Thyroid gland (tissue), 4 donors: ENCODE measurements at regions not wholly inside any gene's neighbourhood (a gene's known extent, or its start where the extent isn't known, plus 50 kb on each side); places are given as distances from the start of the nearest gene placed in this dataset.

Source experiments
- POLR2A ChIP-seq, 2 donors: fragments of 450-650 bp; IDR thresholded peaks; one replicate each; pipeline ENCODE4 v1.6.1; 2017; ENCODE audit warnings: antibody characterized with exemption in 2 of 2, mild to moderate bottlenecking in 2 of 2, moderate library complexity in 1 of 2
- TF ChIP-seq, protein P1 (sequence below), 6 experiments: fragments of 200-600 bp in 3 of 6; fragments of 450-650 bp in 3 of 6; sonication (generic) in 3 of 6; IDR thresholded peaks; one replicate each; pipeline ENCODE4 v1.5.1; 2016 to 2019; ENCODE audit warnings: antibody characterized with exemption in 6 of 6, mild to moderate bottlenecking in 2 of 6, inconsistent platforms in 1 of 6, moderate library complexity in 1 of 6

GRCh38 chr5:2330325-2331130, 420.9 kb downstream of the IRX2 start:
- TF ChIP-seq, protein P1, sequence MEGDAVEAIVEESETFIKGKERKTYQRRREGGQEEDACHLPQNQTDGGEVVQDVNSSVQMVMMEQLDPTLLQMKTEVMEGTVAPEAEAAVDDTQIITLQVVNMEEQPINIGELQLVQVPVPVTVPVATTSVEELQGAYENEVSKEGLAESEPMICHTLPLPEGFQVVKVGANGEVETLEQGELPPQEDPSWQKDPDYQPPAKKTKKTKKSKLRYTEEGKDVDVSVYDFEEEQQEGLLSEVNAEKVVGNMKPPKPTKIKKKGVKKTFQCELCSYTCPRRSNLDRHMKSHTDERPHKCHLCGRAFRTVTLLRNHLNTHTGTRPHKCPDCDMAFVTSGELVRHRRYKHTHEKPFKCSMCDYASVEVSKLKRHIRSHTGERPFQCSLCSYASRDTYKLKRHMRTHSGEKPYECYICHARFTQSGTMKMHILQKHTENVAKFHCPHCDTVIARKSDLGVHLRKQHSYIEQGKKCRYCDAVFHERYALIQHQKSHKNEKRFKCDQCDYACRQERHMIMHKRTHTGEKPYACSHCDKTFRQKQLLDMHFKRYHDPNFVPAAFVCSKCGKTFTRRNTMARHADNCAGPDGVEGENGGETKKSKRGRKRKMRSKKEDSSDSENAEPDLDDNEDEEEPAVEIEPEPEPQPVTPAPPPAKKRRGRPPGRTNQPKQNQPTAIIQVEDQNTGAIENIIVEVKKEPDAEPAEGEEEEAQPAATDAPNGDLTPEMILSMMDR (IDR thresholded peaks at IDR 0.05) = no peak
- no peak for TF ChIP-seq POLR2A (IDR thresholded peaks at IDR 0.05)
